ENCODE measurements at regions not wholly inside any gene's neighbourhood (a gene's known extent, or its start where the extent isn't known, plus 50 kb on each side); places are given as distances from the start of the nearest gene placed in this dataset.
"Not testable (repeated sequence)": the region's sequence is repeated elsewhere in the genome, so short reads cannot be mapped to it uniquely, and the experiment has no call there.

DNA sequence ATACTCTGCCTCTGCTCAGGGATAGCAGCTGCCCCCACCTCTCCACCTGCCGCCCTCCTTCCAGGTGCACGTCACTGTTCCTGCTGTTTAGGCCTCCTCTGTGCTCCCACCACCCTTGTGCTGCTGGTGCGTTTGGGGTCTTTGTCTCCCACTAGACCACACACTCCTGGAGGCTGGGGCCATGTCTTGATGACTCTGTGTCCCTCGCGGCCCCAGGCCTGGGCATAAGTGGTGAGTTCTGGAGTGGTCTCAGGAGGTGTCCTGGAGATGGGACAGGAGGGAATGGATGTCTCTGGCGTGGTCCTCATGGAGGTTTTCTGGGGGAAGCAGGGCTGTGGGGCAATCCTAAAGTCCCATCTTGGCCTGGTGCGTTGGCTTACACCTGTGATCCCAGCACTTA lies 132.1 kb downstream of the TFCP2L1 start:
- DNase-seq, result no peak

DNA sequence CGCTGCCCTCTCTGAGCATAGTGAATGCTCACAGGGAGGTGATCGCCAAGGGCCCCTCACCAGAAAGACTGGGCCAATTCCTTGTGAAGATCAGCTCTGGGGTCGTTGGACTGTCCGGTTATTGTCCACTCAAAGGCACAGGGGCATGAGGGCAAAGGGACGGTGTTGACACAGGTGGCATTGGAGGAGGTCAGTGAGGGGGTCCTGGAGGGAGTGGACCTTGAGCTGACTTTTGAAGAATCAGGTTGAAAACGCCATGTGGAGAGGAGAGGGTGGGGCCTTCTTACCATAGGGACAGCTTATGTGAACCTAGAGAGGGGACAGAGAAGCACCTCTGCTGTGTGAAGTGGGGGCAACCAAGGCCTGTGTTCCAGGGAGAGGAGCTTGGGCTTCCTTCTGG lies 131.5 kb downstream of the TFCP2L1 start:
- no peak for DNase-seq

DNA sequence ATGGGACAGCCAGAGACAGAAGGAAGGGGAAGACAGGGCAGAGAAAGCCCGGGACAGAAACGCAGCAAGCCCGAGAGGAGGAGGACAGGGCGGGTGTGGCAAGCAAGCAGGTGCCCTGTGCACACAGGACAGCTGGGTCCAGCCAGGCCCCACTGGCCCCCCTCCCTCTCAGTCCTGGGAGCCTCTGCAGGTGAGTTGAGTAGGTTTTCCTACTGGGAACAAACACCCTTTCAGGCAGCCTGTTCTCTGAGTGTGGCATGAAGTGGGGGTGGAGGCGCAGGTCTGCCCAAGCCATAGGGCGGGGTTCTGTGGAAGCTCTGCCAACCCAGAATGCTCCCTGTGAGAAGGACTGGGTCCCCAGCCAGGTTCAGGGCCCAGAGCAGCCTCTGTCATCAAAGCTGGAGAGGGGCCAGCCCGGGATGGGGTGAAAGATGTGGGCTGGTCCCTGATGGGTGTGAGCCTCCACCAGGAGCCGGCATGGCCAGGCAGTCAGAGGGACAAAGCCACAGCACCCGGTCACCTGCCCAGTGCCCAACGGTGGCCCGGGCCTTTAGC lies 129.4 kb downstream of the TFCP2L1 start:
- peak; percentile 52 for DNase-seq

DNA sequence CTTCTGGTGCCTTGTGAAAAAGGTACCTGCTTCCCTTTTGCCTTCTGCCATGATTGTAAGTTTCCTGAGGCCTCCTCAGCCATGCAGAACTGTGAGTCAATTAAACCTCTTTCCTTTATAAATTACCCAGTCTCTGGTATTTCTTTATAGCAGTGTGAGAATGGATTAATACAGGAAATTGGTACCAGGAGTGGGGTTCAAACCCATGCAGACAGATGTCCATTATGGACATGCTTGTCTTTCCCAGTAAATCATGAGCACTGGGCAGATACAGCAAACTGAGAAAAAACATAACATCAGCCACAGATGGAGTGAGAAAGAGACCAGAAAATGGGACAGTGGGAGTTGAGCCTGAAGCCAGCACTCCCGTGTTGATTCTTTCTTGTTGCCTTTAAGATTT lies 127.5 kb downstream of the TFCP2L1 start:
- DNase-seq, result not testable (repeated sequence)

DNA sequence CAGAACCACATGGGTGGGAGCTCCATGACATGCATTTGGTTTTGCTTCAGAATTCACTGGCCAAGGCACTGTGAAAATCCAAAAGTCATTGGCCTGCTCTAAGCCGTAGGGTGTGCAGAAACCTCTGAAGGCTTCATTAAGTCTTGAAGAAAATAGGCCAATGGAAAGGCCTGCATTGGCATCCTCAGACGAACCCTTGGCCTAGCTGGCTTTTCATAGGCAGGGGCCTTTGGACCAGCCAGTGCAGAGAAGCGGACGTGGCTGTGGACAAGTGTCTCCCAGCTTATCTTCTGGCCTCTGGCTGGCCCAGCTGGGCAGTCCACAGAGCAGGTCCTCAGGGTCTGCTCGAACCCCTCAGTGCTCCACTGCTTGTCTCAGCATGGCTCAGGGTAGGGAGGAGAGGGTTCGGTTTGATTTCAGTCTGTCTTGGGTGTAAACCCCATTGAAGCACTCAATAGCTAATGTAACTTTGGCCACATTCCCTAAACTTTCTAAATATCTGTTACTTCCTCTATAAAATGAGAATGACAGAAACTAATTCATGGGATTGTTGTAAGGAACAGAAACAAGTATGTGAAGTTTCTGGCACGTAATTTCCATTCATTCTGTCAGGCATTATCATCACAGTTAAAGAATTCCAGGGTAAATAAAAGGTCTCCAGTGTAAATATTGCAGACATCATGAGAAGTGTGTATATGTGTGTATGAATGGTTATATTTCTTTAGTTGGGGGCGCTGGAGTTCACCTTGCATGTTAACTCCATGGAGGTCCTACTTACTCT lies 125.5 kb downstream of the TFCP2L1 start:
- no peak for DNase-seq

DNA sequence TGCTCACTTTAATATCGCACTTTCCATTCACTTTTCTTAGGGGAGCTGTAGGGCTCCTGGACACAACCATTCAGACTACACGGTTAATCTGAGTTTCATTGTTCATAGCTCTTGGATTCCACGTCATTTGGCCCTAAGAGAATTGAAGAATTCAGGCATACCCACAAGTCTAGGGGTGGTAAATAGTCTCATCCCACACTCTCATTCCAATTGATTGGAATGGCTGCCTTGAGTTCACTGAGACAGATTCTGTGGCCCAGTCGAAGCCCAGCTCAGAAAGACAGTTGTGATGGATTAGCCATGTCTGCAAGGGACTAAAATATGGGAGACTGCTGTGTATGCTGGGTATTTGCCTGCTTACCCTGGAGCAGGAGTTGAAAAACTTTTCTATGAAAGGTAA lies 124.6 kb downstream of the TFCP2L1 start:
- DNase-seq, result no peak

DNA sequence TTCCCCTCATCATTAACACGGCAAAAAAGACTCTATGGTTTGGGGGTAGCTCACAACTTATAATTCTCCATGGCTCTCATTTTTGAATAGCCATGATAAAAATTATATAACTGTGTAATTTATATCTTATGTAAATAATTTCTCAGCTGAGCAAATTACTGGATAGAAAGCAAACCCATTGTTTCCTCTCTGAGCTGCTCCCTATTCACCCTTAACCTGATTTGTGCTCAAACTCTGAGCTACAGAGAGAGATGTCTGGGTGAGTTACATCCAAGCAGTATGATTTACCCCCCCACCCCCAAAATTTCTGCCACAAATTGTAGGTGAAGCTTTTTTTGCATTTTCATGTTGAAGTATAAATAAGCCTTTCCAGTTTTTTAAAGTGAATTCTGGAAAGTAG lies 123.7 kb downstream of the TFCP2L1 start:
- peak; percentile 4 for DNase-seq

DNA sequence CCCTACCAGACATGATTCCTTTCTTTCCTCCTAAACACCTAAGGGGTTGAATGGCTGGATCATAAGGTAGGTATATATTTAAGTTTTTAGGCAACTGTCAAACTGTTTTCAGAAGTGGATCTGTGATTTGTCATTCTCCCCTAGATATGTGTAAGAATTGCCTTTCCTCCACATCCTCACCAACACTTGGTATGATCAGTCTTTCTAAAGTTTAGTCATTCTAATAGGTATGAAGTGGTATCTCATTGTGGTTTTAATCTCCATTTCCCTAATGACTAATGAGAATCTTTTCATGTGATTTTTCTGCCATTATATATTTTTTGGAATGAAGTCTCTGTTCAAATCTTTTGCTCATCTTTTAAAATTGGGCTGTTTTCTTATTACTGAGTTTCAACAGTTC lies 122.1 kb downstream of the TFCP2L1 start:
- no peak for DNase-seq

DNA sequence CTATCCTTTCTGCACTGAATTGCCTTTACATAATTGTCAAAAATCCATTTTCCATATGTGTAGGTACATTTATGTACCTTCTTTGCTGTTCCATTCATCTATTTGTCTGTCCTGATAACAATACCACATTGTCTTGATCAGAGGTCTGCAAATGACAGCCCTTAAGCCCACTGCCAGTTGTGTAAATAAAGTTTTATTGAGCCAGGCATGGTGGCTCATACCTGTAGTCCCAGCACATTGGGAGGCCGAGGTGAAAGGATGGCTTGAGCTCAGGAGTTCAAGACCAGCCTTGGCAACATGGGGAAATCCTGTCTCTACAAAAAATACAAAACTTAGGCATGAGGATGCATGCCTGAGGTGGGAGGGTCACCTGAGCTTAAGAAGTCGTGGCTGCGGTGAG lies 121.0 kb downstream of the TFCP2L1 start:
- no peak for DNase-seq

DNA sequence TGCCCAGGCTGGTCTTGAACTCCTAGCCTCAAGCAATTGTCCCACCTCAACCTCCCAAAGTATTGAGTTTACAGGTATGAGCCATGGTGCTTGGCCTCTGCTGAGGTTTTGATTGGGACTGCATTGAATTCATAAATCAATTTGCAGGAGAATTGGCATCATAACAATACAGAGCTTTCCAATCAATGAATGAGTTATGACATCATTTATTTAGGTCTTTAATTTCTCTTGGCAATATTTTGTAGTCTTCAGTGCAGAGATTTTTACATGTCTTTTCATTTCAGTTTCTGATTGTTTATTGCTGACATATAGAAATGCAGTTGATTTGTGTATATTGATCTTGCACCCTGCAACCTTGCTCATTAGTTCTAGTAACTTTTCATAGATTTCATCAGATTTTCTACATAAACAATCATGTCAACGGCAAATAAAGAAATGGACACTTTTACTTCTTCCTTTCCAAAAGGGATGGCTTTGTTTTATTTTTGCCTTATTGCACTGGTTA lies 119.9 kb downstream of the TFCP2L1 start:
- DNase-seq, result no peak

All from NCI-H69 (cell line).